ENCODE measurements at regions not wholly inside any gene's neighbourhood (a gene's known extent, or its start where the extent isn't known, plus 50 kb on each side); places are given as distances from the start of the nearest gene placed in this dataset.

DNA sequence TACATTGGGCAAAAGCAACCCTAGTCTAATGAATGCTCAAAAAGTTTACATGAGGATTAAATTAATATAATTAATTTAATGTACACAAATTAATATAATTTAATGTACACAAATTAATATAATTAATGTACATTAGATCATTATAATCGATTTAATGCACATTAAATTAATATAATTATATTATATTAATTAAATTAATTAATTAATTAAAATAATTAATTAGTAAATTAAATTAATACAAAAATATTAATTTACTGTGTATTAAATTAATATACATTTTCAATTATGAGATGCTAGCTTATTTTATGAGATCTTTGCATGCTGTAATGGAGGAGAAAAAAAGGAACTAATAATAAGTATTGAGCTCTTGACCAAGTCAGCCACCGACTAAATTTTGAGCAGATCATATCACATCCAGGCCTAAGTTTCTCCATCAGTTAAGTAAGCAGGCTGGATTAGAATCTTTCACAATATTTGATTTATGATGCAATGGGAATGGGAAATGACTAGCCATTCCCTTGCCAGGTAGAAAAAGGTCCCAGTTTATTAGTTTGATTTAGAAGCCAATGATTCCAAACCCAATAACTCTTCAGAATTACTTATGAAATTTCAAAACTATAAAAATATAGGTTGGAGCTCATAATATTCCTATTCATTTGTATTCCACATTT lies 533.4 kb upstream of the GRIA1 start:
- Histone ChIP-seq H3K4me1 (no peaks in the 10 kb centered on the region), H3K27me3 (no peaks in the 10 kb centered on the region), H3K4me3 (ENCODE audit: low read depth, low read length) (no peak overlapping the region), H3K36me3 (no peaks in the 10 kb centered on the region), H3K9me3 (no peaks in the 10 kb centered on the region)
- TF ChIP-seq, protein P1, sequence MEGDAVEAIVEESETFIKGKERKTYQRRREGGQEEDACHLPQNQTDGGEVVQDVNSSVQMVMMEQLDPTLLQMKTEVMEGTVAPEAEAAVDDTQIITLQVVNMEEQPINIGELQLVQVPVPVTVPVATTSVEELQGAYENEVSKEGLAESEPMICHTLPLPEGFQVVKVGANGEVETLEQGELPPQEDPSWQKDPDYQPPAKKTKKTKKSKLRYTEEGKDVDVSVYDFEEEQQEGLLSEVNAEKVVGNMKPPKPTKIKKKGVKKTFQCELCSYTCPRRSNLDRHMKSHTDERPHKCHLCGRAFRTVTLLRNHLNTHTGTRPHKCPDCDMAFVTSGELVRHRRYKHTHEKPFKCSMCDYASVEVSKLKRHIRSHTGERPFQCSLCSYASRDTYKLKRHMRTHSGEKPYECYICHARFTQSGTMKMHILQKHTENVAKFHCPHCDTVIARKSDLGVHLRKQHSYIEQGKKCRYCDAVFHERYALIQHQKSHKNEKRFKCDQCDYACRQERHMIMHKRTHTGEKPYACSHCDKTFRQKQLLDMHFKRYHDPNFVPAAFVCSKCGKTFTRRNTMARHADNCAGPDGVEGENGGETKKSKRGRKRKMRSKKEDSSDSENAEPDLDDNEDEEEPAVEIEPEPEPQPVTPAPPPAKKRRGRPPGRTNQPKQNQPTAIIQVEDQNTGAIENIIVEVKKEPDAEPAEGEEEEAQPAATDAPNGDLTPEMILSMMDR (IDR thresholded peaks at IDR 0.05; ENCODE audit: low read depth, low read length) = no peak
- no peak for DNase-seq

DNA sequence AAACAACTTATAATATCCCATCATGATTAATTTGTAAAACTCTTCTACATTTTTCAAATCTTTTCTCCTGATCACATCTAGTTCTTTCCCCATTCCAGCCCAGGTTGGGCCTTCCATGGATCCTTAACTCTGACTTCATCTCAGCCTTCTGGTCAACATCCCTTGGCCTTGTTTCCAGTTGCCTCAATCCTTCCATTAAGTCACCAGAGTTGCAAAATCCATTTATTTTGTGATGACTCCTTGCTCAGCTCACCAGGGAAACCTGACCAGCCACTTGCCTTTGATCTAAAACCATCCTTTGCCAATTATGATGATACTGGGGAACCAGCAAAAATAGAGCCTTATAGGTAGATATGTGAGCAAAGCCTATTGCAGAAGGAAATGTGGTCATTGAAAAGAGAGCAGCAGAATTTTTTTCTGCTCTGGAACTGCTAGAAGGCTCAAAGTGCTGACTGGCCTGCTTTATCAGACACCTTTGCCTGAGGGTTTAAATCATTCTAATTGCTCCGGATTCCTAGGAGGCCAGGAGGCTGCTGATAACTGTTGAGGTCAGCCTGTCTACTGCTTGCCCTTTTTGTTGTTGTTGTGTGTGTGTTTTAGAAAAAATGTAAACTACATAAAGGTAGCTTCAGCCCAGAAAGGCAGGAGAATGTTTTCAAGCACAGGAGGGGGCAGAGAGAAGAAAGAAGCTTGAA lies 512.2 kb upstream of the GRIA1 start:
- Histone ChIP-seq H3K4me3 (ENCODE audit: low read depth, low read length) (no peak overlapping the region), H3K9me3 (no peaks in the 10 kb centered on the region; the same call in 1 of the 2 replicates), H3K4me1 (no peaks in the 10 kb centered on the region), H3K27me3 (no peaks in the 10 kb centered on the region), H3K36me3 (no peaks in the 10 kb centered on the region)
- no peak for DNase-seq
- TF ChIP-seq, protein P1 (IDR thresholded peaks at IDR 0.05; ENCODE audit: low read depth, low read length) = no peak

DNA sequence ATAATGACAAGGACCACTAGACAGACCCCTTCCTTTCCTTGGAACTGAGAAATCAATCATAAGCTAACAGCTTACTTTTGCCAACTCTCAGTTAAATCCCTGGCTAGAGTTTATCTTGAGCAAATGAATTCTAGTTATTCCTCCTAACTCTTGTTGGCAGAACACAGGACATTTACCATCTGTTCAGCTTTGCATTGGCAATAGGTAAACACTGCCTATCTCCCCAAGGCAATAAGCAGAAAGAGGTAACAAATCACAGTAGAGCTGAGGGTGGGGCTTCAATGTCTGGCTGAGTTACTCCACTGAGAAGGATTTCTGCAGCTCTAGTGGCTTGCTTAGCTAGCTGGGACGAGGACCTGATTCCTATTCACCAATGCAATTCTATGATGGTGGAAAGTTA lies 503.3 kb upstream of the GRIA1 start:
- H3K4me1 ChIP-seq = no peaks in the 10 kb centered on the region
- TF ChIP-seq, protein P1 (IDR thresholded peaks at IDR 0.05; ENCODE audit: low read depth, low read length) = no peak
- H3K36me3 ChIP-seq = no peaks in the 10 kb centered on the region
- H3K4me3 ChIP-seq (ENCODE audit: low read depth, low read length) = no peak overlapping the region
- DNase-seq = no peak
- H3K9me3 ChIP-seq = no peaks in the 10 kb centered on the region; the same call in 1 of the 2 replicates
- H3K27me3 ChIP-seq = no peaks in the 10 kb centered on the region

DNA sequence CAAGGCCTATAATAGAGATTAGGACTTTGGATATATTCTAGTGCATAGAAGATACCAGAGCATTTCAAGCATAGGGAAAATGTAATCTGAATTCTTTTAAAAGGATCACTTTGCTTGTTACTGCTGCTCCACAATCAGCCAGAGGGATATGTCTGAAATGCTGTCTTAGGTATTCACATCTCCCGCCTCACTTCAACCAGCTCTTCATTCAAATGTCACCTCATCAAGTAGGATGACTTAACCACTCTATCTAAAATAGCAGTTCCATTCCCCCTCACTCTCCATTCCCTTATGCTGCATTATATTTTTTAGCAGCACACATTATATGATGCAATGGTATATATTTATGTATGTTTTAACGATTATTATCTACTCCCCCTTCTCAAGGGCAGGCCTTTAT lies 500.3 kb upstream of the GRIA1 start:
- Histone ChIP-seq H3K4me3 (ENCODE audit: low read depth, low read length) (no peak overlapping the region), H3K4me1 (no peaks in the 10 kb centered on the region), H3K9me3 (no peaks in the 10 kb centered on the region), H3K27me3 (no peaks in the 10 kb centered on the region), H3K36me3 (no peaks in the 10 kb centered on the region)
- no peak for DNase-seq
- TF ChIP-seq, protein P1 (IDR thresholded peaks at IDR 0.05; ENCODE audit: low read depth, low read length) = no peak

DNA sequence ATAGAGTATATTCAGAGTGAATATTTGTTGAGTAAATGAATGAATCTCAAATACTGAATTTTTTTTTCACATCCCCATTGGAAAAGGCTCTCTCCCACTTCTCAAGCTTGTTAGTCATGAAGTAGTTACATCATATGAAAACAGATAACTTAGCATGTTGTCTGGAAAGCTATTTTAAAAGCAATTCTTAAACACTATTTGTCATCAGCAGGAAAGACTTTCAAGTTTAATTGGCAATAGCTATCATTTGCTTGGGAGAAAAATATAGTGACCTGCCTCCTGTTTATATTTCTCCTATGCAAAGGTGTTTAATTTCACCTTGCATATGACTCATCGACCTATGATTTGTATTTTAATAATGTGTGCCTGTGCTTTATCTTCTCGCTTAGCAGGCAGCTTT lies 499.8 kb upstream of the GRIA1 start:
- Histone ChIP-seq H3K4me1 (no peaks in the 10 kb centered on the region), H3K4me3 (ENCODE audit: low read depth, low read length) (no peak overlapping the region), H3K36me3 (no peaks in the 10 kb centered on the region), H3K27me3 (no peaks in the 10 kb centered on the region), H3K9me3 (no peaks in the 10 kb centered on the region)
- no peak for DNase-seq
- TF ChIP-seq, protein P1 (IDR thresholded peaks at IDR 0.05; ENCODE audit: low read depth, low read length) = no peak

DNA sequence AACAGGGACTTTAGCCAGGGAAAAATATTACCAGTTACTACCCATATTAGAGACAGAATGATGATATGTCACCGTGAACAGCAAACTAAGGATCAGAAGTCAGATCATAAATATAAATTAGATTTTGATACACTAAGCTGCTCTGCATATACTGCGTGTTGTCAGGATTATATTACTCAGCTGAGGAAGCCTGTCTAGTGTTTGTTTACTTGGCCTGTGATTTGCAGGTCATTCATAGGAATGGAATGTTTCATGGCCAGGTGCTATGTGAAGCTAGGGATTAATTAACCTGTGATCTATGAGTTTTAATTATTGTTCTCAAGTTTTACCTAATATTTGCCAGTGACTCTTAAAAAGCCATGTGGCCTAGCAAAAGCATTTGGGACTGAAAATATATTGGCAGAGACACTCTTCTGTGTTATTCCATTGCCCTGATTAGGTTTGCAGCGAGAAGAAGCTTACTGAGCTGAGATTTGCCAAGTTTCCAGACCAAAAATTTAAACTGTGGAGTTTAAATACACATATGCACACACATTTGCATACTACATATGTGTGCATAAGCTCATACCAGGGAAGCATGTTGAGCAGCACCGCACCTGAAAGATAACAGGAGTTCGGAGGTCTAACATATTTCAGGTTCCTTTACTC lies 496.3 kb upstream of the GRIA1 start:
- no peaks in the 10 kb centered on the region for H3K4me1 ChIP-seq
- DNase-seq = no peak
- no peaks in the 10 kb centered on the region for H3K27me3 ChIP-seq
- H3K4me3 ChIP-seq (ENCODE audit: low read depth, low read length) = no peak overlapping the region
- TF ChIP-seq, protein P1 (IDR thresholded peaks at IDR 0.05; ENCODE audit: low read depth, low read length) = no peak
- H3K9me3 ChIP-seq = no peaks in the 10 kb centered on the region
- H3K36me3 ChIP-seq = no peaks in the 10 kb centered on the region

All from BE2C (cell line).